ENCODE measurements at regions not wholly inside any gene's neighbourhood (a gene's known extent, or its start where the extent isn't known, plus 50 kb on each side); places are given as distances from the start of the nearest gene placed in this dataset.

DNA sequence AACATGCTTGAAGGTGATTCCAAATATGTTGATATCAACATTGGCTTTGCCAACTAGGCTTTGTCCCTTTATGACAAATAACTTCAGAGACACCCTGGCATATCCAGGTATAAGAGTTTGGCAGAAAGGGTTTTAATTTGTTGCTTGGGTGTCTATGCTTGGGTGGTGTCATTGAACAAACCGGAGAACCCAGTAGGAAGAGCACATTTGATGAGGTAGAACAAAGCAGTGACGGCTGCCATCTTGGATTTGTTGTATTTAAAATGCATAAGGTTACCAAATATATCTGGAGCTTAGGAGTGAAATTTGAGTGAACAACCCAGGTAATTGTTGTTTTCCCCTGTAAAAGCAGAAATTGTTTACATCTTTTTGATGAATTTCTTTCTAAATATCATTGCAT is 503.7 kb upstream of the JARID2 start:
- no peaks in the 10 kb centered on the region for H3K9me3 ChIP-seq
- no peaks in the 10 kb centered on the region for H3K27me3 ChIP-seq
- H3K4me1 ChIP-seq = peaks cover 0 to 7% (median 0%) of the 10 kb centered on the region in 4 donors
- DNase-seq (no peak), ATAC-seq (ENCODE audit: low FRiP score in 2 of 2) (no peak)
- H3K27ac ChIP-seq = no peak overlapping the region
- TF ChIP-seq, protein P1, sequence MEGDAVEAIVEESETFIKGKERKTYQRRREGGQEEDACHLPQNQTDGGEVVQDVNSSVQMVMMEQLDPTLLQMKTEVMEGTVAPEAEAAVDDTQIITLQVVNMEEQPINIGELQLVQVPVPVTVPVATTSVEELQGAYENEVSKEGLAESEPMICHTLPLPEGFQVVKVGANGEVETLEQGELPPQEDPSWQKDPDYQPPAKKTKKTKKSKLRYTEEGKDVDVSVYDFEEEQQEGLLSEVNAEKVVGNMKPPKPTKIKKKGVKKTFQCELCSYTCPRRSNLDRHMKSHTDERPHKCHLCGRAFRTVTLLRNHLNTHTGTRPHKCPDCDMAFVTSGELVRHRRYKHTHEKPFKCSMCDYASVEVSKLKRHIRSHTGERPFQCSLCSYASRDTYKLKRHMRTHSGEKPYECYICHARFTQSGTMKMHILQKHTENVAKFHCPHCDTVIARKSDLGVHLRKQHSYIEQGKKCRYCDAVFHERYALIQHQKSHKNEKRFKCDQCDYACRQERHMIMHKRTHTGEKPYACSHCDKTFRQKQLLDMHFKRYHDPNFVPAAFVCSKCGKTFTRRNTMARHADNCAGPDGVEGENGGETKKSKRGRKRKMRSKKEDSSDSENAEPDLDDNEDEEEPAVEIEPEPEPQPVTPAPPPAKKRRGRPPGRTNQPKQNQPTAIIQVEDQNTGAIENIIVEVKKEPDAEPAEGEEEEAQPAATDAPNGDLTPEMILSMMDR (IDR thresholded peaks at IDR 0.05) = no peak
- TF ChIP-seq EP300 (IDR thresholded peaks at IDR 0.05) = no peak
- no peak for TF ChIP-seq POLR2A (IDR thresholded peaks at IDR 0.05)
- no peak for TF ChIP-seq POLR2AphosphoS5 (IDR thresholded peaks at IDR 0.05)
- WGBS, 2 donors = 96 to 97% methylated on average over 2 of the region's 2 CpGs
- H3K4me3 ChIP-seq = no peak overlapping the region
- no peaks in the 10 kb centered on the region for H3K36me3 ChIP-seq

DNA sequence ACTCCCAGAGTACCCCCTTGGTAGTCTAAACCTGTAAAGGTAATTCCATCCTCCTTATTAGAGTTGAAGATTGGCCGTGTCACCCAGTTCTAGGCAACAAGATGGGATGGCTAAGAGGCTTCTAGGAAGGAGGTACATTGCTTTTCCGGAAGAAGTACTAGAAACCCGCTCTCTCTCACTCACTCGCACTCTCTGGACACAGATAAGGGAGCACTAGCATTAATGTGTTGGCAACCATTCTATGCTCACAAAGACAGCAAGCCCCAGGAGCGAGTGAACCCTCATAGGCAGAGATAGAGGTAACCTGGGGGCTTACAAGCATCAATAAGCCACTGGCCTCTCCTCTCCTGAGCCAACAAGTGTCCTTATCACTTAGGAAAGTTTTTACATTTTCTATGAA is 503.2 kb upstream of the JARID2 start:
- H3K27ac ChIP-seq = peak overlapping the region; percentile 9 to 71 (median 60)
- ATAC-seq (ENCODE audit: low FRiP score in 2 of 2) = no peak
- no peaks in the 10 kb centered on the region for H3K36me3 ChIP-seq

DNA sequence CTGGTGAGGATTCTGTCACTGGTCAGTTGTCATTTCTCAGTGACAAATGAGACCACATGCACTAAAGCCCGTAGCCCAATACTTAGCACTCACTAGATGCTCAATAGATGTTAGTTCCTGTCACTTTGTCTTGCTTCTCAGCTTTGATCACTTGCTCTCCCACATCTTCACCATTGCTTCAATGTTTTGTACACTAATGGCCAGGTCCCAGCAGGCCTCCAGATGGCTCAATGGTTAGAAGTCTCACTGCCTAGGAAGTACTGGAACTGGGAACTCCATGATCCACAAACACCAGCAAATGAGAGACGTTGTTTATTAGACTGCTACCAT is 502.8 kb upstream of the JARID2 start:
- Histone ChIP-seq H3K4me1 (peaks cover 0 to 7% (median 0%) of the 10 kb centered on the region in 4 donors), H3K36me3 (no peaks in the 10 kb centered on the region), H3K27ac (peak overlapping the region; percentile 9 to 71 (median 60)), H3K4me3 (no peak overlapping the region), H3K9me3 (no peaks in the 10 kb centered on the region), H3K27me3 (no peaks in the 10 kb centered on the region)
- TF ChIP-seq POLR2AphosphoS5 (IDR thresholded peaks at IDR 0.05) = no peak
- no peak for TF ChIP-seq EP300 (IDR thresholded peaks at IDR 0.05)
- TF ChIP-seq POLR2A (IDR thresholded peaks at IDR 0.05) = no peak
- TF ChIP-seq, protein P1 (IDR thresholded peaks at IDR 0.05) = no peak
- ATAC-seq (ENCODE audit: low FRiP score in 2 of 2) (no peak), DNase-seq (no peak)
- WGBS, 2 donors = 77 to 97% methylated on average over 1 to 2 of the region's 2 CpGs

More for the DNA sequence above, 503.2 kb upstream of the JARID2 start:
- WGBS, 2 donors = 97 to 99% methylated on average over 5 of the region's 5 CpGs
- Histone ChIP-seq H3K9me3 (no peaks in the 10 kb centered on the region), H3K4me3 (no peak overlapping the region), H3K4me1 (peaks cover 0 to 7% (median 0%) of the 10 kb centered on the region in 4 donors), H3K27me3 (no peaks in the 10 kb centered on the region)
- TF ChIP-seq POLR2A (IDR thresholded peaks at IDR 0.05) = no peak
- TF ChIP-seq, protein P1 (IDR thresholded peaks at IDR 0.05) = no peak
- no peak for TF ChIP-seq EP300 (IDR thresholded peaks at IDR 0.05)
- no peak for TF ChIP-seq POLR2AphosphoS5 (IDR thresholded peaks at IDR 0.05)
- no peak for DNase-seq

DNA sequence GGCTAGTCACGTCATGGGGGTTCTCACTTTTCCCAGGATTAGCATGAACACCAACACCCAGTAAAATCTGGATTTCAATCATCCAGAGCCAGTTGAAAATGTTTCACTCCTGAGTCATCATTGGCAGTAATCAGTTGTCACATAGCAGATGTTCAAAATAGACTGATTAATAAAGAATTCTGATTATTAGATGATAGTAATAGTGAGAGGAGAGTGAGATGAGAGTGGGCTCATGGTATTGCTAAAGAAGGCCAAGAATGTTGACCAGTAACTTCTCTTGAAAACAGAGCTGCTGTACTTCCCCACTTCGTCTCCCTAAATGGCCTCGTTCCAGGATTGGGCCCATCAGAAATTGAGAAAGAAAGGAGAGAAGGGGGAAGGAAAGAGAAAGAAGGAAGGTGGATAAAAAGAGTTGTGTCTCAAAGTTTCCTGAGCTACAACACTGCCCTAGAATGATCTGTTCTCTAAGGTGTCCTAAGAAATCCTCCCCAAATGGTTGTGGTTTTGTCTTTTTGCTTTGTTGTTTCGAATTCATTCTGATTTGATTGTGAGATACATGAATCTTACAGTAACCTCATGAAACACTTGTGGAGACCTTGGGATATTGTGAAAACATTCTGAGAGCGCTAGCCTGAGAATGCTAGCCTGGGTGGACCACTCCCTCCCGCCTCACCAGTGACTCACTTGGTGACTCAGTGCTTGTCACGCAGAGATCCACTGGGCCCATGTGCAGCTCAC is 502.2 kb upstream of the JARID2 start:
- H3K4me3 ChIP-seq = no peak overlapping the region
- no peaks in the 10 kb centered on the region for H3K36me3 ChIP-seq
- ATAC-seq (ENCODE audit: low FRiP score in 2 of 2) (peak; percentile 22 to 96), DNase-seq (peak in 1 of 2 donors; percentile 81)
- TF ChIP-seq POLR2A (IDR thresholded peaks at IDR 0.05) (no peak), POLR2AphosphoS5 (IDR thresholded peaks at IDR 0.05) (peak in 1 of 2 donors; percentile 37), EP300 (IDR thresholded peaks at IDR 0.05) (peak in 2 of 4 donors; percentile 54 to 57)
- TF ChIP-seq, protein P1 (IDR thresholded peaks at IDR 0.05) = no peak
- peaks cover 0 to 7% (median 0%) of the 10 kb centered on the region in 4 donors for H3K4me1 ChIP-seq
- no peaks in the 10 kb centered on the region for H3K9me3 ChIP-seq
- H3K27ac ChIP-seq = peak overlapping the region; percentile 9 to 71 (median 60)
- H3K27me3 ChIP-seq = no peaks in the 10 kb centered on the region
- 63 to 67% methylated on average over 7 of the region's 7 CpGs for WGBS, 2 donors

DNA sequence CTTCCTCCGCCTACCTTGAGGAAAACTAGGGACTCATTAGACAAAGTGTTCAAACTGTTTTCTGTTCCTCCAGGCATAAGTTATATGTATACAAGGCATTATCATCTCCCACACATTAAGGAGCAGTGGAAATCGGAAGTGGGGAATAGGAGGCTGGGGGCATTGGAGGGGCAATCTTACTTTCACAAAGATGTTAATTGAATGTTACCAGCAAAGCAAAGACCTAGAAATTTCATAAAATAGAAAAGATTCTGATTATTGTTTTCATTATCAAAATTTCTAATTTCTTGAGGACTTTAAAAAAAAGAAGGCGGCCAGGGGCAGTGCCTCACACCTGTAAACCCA is 501.7 kb upstream of the JARID2 start:
- WGBS, 2 donors = 95 to 98% methylated on average over 3 of the region's 3 CpGs
- ATAC-seq (ENCODE audit: low FRiP score in 2 of 2) = no peak

More for the DNA sequence above, 501.7 kb upstream of the JARID2 start:
- no peak for DNase-seq
- Histone ChIP-seq H3K27me3 (no peaks in the 10 kb centered on the region), H3K9me3 (no peaks in the 10 kb centered on the region), H3K27ac (peak overlapping the region in 1 of 4 donors; percentile 71), H3K4me1 (peaks cover 0 to 7% (median 0%) of the 10 kb centered on the region in 4 donors), H3K36me3 (no peaks in the 10 kb centered on the region), H3K4me3 (no peak overlapping the region)
- no peak for TF ChIP-seq POLR2AphosphoS5 (IDR thresholded peaks at IDR 0.05)
- TF ChIP-seq EP300 (IDR thresholded peaks at IDR 0.05) = no peak
- TF ChIP-seq POLR2A (IDR thresholded peaks at IDR 0.05) = no peak
- TF ChIP-seq, protein P1 (IDR thresholded peaks at IDR 0.05) = no peak

All from upper lobe of left lung (tissue), 6 donors.